Neural cell (in vitro differentiated cells): ENCODE measurements at regions not wholly inside any gene's neighbourhood (a gene's known extent, or its start where the extent isn't known, plus 50 kb on each side); places are given as distances from the start of the nearest gene placed in this dataset.

Source experiments
- H2AFZ ChIP-seq: fragments of 200-600, 300-800 bp; sonication (generic), shearing (Covaris generic); 2 replicates; pipeline ENCODE4 v1.6.0; 2014; ENCODE audit warnings: low read depth, mild to moderate bottlenecking, antibody characterized with exemption, low read length, moderate library complexity
- H3F3A ChIP-seq: fragments of 200-600 bp; shearing (Covaris generic); 2 replicates; pipeline ENCODE4 v1.6.1; 2016; ENCODE audit warnings: mild to moderate bottlenecking, moderate library complexity, mixed read lengths, antibody characterized with exemption, low read length; ENCODE audit not compliant: insufficient read depth, poor library complexity, severe bottlenecking
- H3K27ac ChIP-seq: fragments of 200-600, 300-800 bp; sonication (generic), shearing (Covaris generic); 2 replicates; pipeline ENCODE4 v1.5.1; 2014; ENCODE audit warnings: mild to moderate bottlenecking, low read length, moderate library complexity
- H3K27me3 ChIP-seq: fragments of 300-800, 200-600 bp; sonication (generic), shearing (Covaris generic); 2 replicates; pipeline ENCODE4 v1.6.0; 2014; ENCODE audit warnings: mild to moderate bottlenecking, low read depth, low read length, moderate library complexity; ENCODE audit not compliant: insufficient read depth
- H3K36me3 ChIP-seq: fragments of 300-800, 200-600 bp; sonication (generic), shearing (Covaris generic); 2 replicates; pipeline ENCODE4 v1.5.1; 2014; ENCODE audit warnings: mild to moderate bottlenecking, antibody characterized with exemption, low read length, moderate library complexity; ENCODE audit not compliant: insufficient read depth
- H3K4me2 ChIP-seq: fragments of 300-800, 200-600 bp; sonication (generic), shearing (Covaris generic); 2 replicates; pipeline ENCODE4 v1.6.0; 2014; ENCODE audit warnings: mild to moderate bottlenecking, low read length
- H3K4me3 ChIP-seq: fragments of 300-800, 200-600 bp; sonication (generic), shearing (Covaris generic); 2 replicates; pipeline ENCODE4 v1.5.1; 2014; ENCODE audit warnings: mild to moderate bottlenecking, low read length, moderate library complexity
- H3K79me2 ChIP-seq: fragments of 200-600 bp; shearing (Covaris generic); replicated peaks from 2 replicates; pipeline ENCODE4 v1.6.0; 2014; ENCODE audit warnings: mild to moderate bottlenecking, low read length, moderate library complexity; ENCODE audit not compliant: insufficient read depth
- H3K9ac ChIP-seq: fragments of 300-800, 200-600 bp; sonication (generic), shearing (Covaris generic); 2 replicates; pipeline ENCODE4 v1.6.1; 2016; ENCODE audit warnings: mild to moderate bottlenecking, low read length, mixed read lengths
- H3K9me2 ChIP-seq: fragments of 200-600 bp; shearing (Covaris generic); 2 replicates; pipeline ENCODE4 v1.6.1; 2016; ENCODE audit warnings: mild to moderate bottlenecking, low read length, mixed read lengths; ENCODE audit not compliant: insufficient read depth
- H3K9me3 ChIP-seq: fragments of 200-600, 300-800 bp; sonication (generic), shearing (Covaris generic); 2 replicates; pipeline ENCODE4 v1.6.1; 2016; ENCODE audit warnings: mild to moderate bottlenecking, mixed run types, low read length, moderate library complexity, mixed read lengths
- H4K20me1 ChIP-seq: fragments of 200-600 bp; shearing (Covaris generic); 2 replicates; pipeline ENCODE4 v1.6.1; 2016; ENCODE audit warnings: mild to moderate bottlenecking, mixed run types; ENCODE audit not compliant: insufficient read depth
- EP300 ChIP-seq: fragments of 450-650 bp; conservative IDR thresholded peaks from 2 replicates; pipeline ENCODE4 v1.6.1; 2014; ENCODE audit warnings: antibody characterized with exemption, mild to moderate bottlenecking, moderate library complexity; ENCODE audit not compliant: poor library complexity, severe bottlenecking
- EZH2 ChIP-seq: fragments of 200-600, 300-800 bp; shearing (Covaris generic), sonication (generic); IDR thresholded peaks from 2 replicates; pipeline ENCODE4 v1.6.1; 2014; ENCODE audit warnings: antibody characterized with exemption, low read length, borderline replicate concordance, mild to moderate bottlenecking; ENCODE audit not compliant: insufficient read depth, poor library complexity, severe bottlenecking
- MXI1 ChIP-seq: fragments of 450-650 bp; conservative IDR thresholded peaks from 2 replicates; pipeline ENCODE4 v1.6.1; 2014; ENCODE audit warnings: antibody characterized with exemption, mild to moderate bottlenecking; ENCODE audit not compliant: poor library complexity, severe bottlenecking
- POLR2AphosphoS5 ChIP-seq: IDR thresholded peaks from 2 replicates; pipeline ENCODE4 v1.6.1; 2012
- RAD21 ChIP-seq: fragments of 450-650 bp; conservative IDR thresholded peaks from 2 replicates; pipeline ENCODE4 v1.6.1; 2014; ENCODE audit warnings: antibody characterized with exemption, mild to moderate bottlenecking, moderate library complexity
- SMC3 ChIP-seq: fragments of 450-650 bp; conservative IDR thresholded peaks from 2 replicates; pipeline ENCODE4 v1.6.1; 2014; ENCODE audit warnings: antibody characterized with exemption, mild to moderate bottlenecking, moderate library complexity; ENCODE audit not compliant: poor library complexity
- TAF1 ChIP-seq: IDR thresholded peaks from 2 replicates; pipeline ENCODE4 v1.6.1; 2012; ENCODE audit warnings: low read depth
- TF ChIP-seq, protein P1 (sequence below): fragments of 450-650 bp; IDR thresholded peaks from 2 replicates; pipeline ENCODE4 v1.5.1; 2014; ENCODE audit warnings: antibody characterized with exemption, mild to moderate bottlenecking, moderate library complexity; ENCODE audit not compliant: poor library complexity, severe bottlenecking
- TF ChIP-seq, protein P2 (sequence below): IDR thresholded peaks from 2 replicates; pipeline ENCODE4 v1.6.1; 2012; ENCODE audit warnings: borderline replicate concordance

DNA sequence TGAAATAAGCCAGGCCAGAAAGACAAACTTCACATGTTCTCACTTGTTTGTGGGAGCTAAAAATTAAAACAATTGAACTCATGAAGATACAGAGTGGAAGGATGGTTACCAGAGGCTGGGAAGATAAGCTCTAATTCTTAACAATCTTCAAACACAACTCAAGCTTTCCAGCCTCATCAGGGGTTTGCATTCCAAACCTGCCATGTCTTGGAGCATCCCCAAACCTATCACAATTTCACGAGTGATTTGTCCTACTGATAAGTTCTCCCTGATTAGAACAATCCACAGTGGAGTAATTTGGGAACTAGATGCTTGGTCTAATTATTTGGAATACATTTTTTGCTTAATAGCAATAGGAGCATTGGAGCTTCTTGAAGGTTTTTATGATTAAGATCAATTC lies 418.5 kb upstream of the PKN2 start:
- Histone ChIP-seq H3F3A (no peaks in the 10 kb centered on the region), H3K9ac (no peak overlapping the region), H3K9me3 (no peaks in the 10 kb centered on the region), H3K27me3 (no peaks in the 10 kb centered on the region), H2AFZ (no peak overlapping the region), H3K36me3 (no peaks in the 10 kb centered on the region), H3K4me2 (no peak overlapping the region), H3K9me2 (no peaks in the 10 kb centered on the region), H3K27ac (no peak overlapping the region), H3K79me2 (no peaks in the 10 kb centered on the region), H4K20me1 (no peaks in the 10 kb centered on the region), H3K4me3 (no peak overlapping the region)
- TF ChIP-seq MXI1 (no peak), SMC3 (no peak), POLR2AphosphoS5 (no peak), RAD21 (no peak), EP300 (no peak), EZH2 (no peak), TAF1 (no peak)
- TF ChIP-seq, protein P1, sequence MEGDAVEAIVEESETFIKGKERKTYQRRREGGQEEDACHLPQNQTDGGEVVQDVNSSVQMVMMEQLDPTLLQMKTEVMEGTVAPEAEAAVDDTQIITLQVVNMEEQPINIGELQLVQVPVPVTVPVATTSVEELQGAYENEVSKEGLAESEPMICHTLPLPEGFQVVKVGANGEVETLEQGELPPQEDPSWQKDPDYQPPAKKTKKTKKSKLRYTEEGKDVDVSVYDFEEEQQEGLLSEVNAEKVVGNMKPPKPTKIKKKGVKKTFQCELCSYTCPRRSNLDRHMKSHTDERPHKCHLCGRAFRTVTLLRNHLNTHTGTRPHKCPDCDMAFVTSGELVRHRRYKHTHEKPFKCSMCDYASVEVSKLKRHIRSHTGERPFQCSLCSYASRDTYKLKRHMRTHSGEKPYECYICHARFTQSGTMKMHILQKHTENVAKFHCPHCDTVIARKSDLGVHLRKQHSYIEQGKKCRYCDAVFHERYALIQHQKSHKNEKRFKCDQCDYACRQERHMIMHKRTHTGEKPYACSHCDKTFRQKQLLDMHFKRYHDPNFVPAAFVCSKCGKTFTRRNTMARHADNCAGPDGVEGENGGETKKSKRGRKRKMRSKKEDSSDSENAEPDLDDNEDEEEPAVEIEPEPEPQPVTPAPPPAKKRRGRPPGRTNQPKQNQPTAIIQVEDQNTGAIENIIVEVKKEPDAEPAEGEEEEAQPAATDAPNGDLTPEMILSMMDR = no peak
- TF ChIP-seq, protein P2, sequence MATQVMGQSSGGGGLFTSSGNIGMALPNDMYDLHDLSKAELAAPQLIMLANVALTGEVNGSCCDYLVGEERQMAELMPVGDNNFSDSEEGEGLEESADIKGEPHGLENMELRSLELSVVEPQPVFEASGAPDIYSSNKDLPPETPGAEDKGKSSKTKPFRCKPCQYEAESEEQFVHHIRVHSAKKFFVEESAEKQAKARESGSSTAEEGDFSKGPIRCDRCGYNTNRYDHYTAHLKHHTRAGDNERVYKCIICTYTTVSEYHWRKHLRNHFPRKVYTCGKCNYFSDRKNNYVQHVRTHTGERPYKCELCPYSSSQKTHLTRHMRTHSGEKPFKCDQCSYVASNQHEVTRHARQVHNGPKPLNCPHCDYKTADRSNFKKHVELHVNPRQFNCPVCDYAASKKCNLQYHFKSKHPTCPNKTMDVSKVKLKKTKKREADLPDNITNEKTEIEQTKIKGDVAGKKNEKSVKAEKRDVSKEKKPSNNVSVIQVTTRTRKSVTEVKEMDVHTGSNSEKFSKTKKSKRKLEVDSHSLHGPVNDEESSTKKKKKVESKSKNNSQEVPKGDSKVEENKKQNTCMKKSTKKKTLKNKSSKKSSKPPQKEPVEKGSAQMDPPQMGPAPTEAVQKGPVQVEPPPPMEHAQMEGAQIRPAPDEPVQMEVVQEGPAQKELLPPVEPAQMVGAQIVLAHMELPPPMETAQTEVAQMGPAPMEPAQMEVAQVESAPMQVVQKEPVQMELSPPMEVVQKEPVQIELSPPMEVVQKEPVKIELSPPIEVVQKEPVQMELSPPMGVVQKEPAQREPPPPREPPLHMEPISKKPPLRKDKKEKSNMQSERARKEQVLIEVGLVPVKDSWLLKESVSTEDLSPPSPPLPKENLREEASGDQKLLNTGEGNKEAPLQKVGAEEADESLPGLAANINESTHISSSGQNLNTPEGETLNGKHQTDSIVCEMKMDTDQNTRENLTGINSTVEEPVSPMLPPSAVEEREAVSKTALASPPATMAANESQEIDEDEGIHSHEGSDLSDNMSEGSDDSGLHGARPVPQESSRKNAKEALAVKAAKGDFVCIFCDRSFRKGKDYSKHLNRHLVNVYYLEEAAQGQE = no peak

DNA sequence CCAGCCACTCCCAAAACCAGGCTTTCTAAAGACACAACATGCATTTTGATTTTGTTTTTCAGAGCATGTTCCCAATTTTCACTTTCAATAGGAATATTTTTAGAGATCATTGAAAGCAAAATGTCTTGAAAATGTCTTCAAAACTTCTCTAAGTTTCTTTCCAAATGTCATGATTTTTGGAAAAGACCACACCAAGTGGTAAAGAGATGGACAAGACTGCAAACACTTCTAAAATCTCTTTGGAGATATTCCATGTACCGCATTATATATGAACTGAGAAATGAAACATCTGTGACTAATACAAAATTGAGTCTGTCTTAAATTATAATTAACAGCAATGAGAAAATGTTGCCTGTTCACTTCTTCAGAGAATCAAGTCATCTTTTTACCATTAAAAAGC lies 418.0 kb upstream of the PKN2 start:
- no peaks in the 10 kb centered on the region for H3K9me2 ChIP-seq
- no peak overlapping the region for H2AFZ ChIP-seq
- H3K79me2 ChIP-seq = no peaks in the 10 kb centered on the region
- H3K27me3 ChIP-seq = no peaks in the 10 kb centered on the region
- H4K20me1 ChIP-seq = no peaks in the 10 kb centered on the region
- TF ChIP-seq TAF1 (no peak), EP300 (no peak), SMC3 (no peak), EZH2 (no peak), POLR2AphosphoS5 (no peak), RAD21 (no peak), MXI1 (no peak)
- TF ChIP-seq, protein P1 = no peak
- TF ChIP-seq, protein P2 = no peak
- no peaks in the 10 kb centered on the region for H3K36me3 ChIP-seq
- H3F3A ChIP-seq = no peaks in the 10 kb centered on the region
- no peak overlapping the region for H3K4me3 ChIP-seq
- no peak overlapping the region for H3K27ac ChIP-seq
- no peaks in the 10 kb centered on the region for H3K9me3 ChIP-seq
- no peak overlapping the region for H3K4me2 ChIP-seq
- H3K9ac ChIP-seq = no peak overlapping the region
